ENCODE measurements at regions not wholly inside any gene's neighbourhood (a gene's known extent, or its start where the extent isn't known, plus 50 kb on each side); places are given as distances from the start of the nearest gene placed in this dataset.

- TF ChIP-seq EP300 (IDR thresholded peaks at IDR 0.05; ENCODE audit: low read depth) (no peak), POLR2A (IDR thresholded peaks at IDR 0.05) (no peak), CTCF (IDR thresholded peaks at IDR 0.05) (no peak)
Observed at GRCh38 chr14:105843444-105844046, 317.2 kb downstream of the TMEM121 start.
